ENCODE measurements at regions not wholly inside any gene's neighbourhood (a gene's known extent, or its start where the extent isn't known, plus 50 kb on each side); places are given as distances from the start of the nearest gene placed in this dataset.

GRCh38 chr2:118477111-118477862 is 370.2 kb downstream of the EN1 start:
- in situ Hi-C loops (cut with HindIII; ENCODE audit: low sequenced_read_pairs): no loop called here

- in situ Hi-C loops (cut with HindIII; ENCODE audit: low sequenced_read_pairs): no loop called here
Measured at GRCh38 chr2:118475622-118476205, 371.7 kb downstream of the EN1 start.

- in situ Hi-C loops (cut with HindIII; ENCODE audit: low sequenced_read_pairs): no loop called here
Measured at GRCh38 chr2:118474541-118474920, 372.9 kb downstream of the EN1 start.

GRCh38 chr2:118473846-118474540 is 373.5 kb downstream of the EN1 start:
- in situ Hi-C loops (cut with HindIII; ENCODE audit: low sequenced_read_pairs): no loop called here

GRCh38 chr2:118473241-118473640 is 374.2 kb downstream of the EN1 start:
- in situ Hi-C loops (cut with HindIII; ENCODE audit: low sequenced_read_pairs): no loop called here

GRCh38 chr2:118470297-118470696 is 377.2 kb downstream of the EN1 start:
- in situ Hi-C loops (cut with HindIII; ENCODE audit: low sequenced_read_pairs): no loop called here

- in situ Hi-C loops (cut with HindIII; ENCODE audit: low sequenced_read_pairs): no loop called here
Measured at GRCh38 chr2:118469103-118469502, 378.3 kb downstream of the EN1 start.

- in situ Hi-C loops (cut with HindIII; ENCODE audit: low sequenced_read_pairs): no loop called here
Measured at GRCh38 chr2:118464546-118465265, 376.4 kb downstream of the INSIG2 start.

- in situ Hi-C loops (cut with HindIII; ENCODE audit: low sequenced_read_pairs): no loop called here
Measured at GRCh38 chr2:118464046-118464445, 375.8 kb downstream of the INSIG2 start.

GRCh38 chr2:118460425-118460824 is 372.2 kb downstream of the INSIG2 start:
- in situ Hi-C loops (cut with HindIII; ENCODE audit: low sequenced_read_pairs): no loop called here

GRCh38 chr2:118459426-118459825 is 371.2 kb downstream of the INSIG2 start:
- in situ Hi-C loops (cut with HindIII; ENCODE audit: low sequenced_read_pairs): no loop called here

- in situ Hi-C loops (cut with HindIII; ENCODE audit: low sequenced_read_pairs): no loop called here
Measured at GRCh38 chr2:118457951-118458350, 369.7 kb downstream of the INSIG2 start.

- in situ Hi-C loops (cut with HindIII; ENCODE audit: low sequenced_read_pairs): no loop called here
Measured at GRCh38 chr2:118449401-118449800, 361.1 kb downstream of the INSIG2 start.

GRCh38 chr2:118443596-118443995 is 355.3 kb downstream of the INSIG2 start:
- in situ Hi-C loops (cut with HindIII; ENCODE audit: low sequenced_read_pairs): no loop called here

- in situ Hi-C loops (cut with HindIII; ENCODE audit: low sequenced_read_pairs): no loop called here
Measured at GRCh38 chr2:118442996-118443553, 354.8 kb downstream of the INSIG2 start.

GRCh38 chr2:118442046-118442445 is 353.8 kb downstream of the INSIG2 start:
- in situ Hi-C loops (cut with HindIII; ENCODE audit: low sequenced_read_pairs): no loop called here

GRCh38 chr2:118440404-118441098 is 352.3 kb downstream of the INSIG2 start:
- in situ Hi-C loops (cut with HindIII; ENCODE audit: low sequenced_read_pairs): no loop called here

- in situ Hi-C loops (cut with HindIII; ENCODE audit: low sequenced_read_pairs): no loop called here
Measured at GRCh38 chr2:118437501-118437900, 349.2 kb downstream of the INSIG2 start.

- in situ Hi-C loops (cut with HindIII; ENCODE audit: low sequenced_read_pairs): no loop called here
Measured at GRCh38 chr2:118431997-118432396, 343.7 kb downstream of the INSIG2 start.

GRCh38 chr2:118431586-118431985 is 343.3 kb downstream of the INSIG2 start:
- in situ Hi-C loops (cut with HindIII; ENCODE audit: low sequenced_read_pairs): no loop called here

- in situ Hi-C loops (cut with HindIII; ENCODE audit: low sequenced_read_pairs): no loop called here
Measured at GRCh38 chr2:118431165-118431517, 342.9 kb downstream of the INSIG2 start.

Data from DLD1 (cell line).